ENCODE measurements at regions not wholly inside any gene's neighbourhood (a gene's known extent, or its start where the extent isn't known, plus 50 kb on each side); places are given as distances from the start of the nearest gene placed in this dataset.

DNA sequence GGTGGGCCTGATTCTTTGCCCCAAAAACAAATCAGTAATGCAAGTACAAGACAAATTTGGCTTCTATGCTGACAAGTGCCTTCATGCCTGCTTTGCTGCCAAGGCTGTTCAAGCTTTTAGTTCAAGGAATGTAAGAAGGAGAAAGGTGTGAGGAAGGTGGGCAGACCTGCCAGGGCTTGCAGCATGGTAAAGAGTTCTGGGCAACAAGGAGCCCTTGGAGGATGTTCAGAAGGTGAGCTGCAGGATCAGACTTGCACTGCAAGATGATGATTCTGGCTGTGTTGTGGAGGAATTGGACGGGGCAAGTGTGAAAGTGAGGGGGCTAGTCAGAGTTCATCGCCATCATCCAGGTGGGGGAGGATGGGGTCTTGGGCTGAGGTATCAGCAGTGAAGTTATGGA is 167.9 kb downstream of the NUAK1 start:
- TF ChIP-seq, protein P1, sequence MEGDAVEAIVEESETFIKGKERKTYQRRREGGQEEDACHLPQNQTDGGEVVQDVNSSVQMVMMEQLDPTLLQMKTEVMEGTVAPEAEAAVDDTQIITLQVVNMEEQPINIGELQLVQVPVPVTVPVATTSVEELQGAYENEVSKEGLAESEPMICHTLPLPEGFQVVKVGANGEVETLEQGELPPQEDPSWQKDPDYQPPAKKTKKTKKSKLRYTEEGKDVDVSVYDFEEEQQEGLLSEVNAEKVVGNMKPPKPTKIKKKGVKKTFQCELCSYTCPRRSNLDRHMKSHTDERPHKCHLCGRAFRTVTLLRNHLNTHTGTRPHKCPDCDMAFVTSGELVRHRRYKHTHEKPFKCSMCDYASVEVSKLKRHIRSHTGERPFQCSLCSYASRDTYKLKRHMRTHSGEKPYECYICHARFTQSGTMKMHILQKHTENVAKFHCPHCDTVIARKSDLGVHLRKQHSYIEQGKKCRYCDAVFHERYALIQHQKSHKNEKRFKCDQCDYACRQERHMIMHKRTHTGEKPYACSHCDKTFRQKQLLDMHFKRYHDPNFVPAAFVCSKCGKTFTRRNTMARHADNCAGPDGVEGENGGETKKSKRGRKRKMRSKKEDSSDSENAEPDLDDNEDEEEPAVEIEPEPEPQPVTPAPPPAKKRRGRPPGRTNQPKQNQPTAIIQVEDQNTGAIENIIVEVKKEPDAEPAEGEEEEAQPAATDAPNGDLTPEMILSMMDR (IDR thresholded peaks at IDR 0.05): no peak
- ATAC-seq (ENCODE audit: low FRiP score): no peak
- no peak for DNase-seq (ENCODE audit: low spot score)

DNA sequence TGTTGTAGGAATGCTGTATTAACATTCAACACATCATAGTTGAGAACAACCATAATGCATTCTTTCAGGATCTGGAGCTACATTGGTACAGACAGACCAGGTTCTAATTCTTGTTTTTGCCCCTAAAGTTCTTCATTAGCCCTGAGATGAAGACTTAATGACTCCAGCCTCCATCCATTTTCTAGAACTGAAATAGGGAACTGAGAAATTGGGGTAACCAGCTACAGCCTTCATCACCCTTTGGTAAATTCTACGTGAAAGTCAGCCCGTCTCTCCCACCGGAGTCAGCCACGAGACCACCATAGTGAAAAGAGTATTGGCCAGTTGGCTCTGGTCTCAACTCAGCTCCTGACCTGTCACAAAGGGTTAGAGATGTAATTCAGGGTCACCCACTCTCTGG is 164.0 kb downstream of the NUAK1 start:
- no peak for DNase-seq (ENCODE audit: low spot score)
- ATAC-seq (ENCODE audit: low FRiP score): no peak
- TF ChIP-seq, protein P1 (IDR thresholded peaks at IDR 0.05): no peak

DNA sequence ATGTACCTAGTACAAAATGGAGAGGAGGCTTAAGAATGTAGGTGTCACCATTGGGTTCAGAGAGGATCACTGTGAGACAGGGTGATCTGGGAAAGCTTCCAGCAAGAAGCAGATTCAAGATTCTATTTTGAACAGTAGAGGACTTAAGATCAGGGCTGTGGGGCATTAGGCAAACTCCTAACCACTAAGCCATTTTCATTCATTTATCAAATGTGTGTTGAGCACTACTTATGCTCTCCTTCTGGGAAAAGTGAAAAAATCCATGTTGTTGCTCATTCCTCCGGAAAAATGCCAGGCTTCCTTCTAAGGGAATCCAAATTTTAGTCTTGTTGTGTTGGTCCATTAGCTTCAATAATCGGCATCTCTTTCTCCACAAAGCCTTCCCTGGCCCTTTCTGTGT is 163.4 kb downstream of the NUAK1 start:
- no peak for ATAC-seq (ENCODE audit: low FRiP score)
- DNase-seq (ENCODE audit: low spot score): no peak
- TF ChIP-seq, protein P1 (IDR thresholded peaks at IDR 0.05): no peak

DNA sequence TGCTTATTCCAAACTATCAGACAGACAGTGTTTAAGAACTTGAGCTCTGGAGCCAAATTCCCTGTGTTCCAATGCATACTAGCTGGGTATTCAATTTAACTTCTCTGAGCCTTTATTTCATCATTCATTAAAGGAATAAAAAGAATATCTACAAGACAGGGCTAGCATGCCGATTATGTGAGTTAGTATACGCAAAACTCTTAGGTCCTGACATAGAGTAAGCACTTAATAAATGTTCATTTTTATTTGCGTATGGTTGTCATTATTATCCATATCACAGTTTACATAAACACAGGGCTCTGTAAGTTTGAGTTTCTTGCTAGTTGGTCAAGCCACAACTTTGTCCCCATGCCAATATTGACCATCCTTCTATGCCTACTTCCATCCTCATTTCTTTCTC is 161.5 kb downstream of the NUAK1 start:
- no peak for ATAC-seq (ENCODE audit: low FRiP score)
- DNase-seq (ENCODE audit: low spot score): no peak
- TF ChIP-seq, protein P1 (IDR thresholded peaks at IDR 0.05): no peak

DNA sequence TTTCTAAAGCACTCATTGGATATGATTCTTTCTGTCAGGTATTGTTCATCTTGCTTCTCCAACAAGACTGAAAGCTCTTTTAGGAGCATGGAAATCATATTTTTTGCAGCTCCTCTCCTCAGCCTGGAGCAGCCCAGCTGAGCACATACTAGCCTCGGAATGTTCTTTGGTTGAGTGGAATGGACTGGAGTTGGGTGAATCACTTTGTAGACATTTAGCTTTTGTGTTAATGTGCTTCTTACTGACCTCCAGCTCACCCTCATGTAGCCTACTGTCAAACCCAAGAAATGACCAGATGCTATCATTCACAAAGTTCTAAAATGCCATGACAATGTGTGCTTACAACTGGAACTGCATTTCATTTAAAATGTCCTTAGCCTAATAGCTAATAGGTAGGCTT is 161.1 kb downstream of the NUAK1 start:
- ATAC-seq (ENCODE audit: low FRiP score): no peak
- TF ChIP-seq, protein P1 (IDR thresholded peaks at IDR 0.05): no peak
- DNase-seq (ENCODE audit: low spot score): no peak

DNA sequence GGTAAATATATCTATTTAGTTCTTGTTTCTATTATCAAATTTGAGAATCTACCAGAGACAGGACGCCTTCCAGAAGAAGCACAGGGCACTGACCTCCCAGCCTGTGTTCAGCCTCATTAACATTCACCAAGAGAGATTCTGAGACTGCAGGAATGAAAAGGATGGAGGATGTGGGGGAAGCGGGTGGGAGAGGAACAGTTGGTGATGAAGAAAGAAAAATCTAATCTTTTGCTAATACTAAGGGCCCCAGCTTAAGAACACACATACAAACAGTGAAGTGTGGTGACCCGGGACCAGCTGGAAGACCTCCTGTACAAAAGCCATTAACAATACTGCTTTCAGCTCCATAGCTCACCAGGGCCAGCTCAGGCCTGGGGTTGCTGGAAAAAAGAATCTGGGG is 160.5 kb downstream of the NUAK1 start:
- ATAC-seq (ENCODE audit: low FRiP score): no peak
- TF ChIP-seq, protein P1 (IDR thresholded peaks at IDR 0.05): no peak
- no peak for DNase-seq (ENCODE audit: low spot score)

DNA sequence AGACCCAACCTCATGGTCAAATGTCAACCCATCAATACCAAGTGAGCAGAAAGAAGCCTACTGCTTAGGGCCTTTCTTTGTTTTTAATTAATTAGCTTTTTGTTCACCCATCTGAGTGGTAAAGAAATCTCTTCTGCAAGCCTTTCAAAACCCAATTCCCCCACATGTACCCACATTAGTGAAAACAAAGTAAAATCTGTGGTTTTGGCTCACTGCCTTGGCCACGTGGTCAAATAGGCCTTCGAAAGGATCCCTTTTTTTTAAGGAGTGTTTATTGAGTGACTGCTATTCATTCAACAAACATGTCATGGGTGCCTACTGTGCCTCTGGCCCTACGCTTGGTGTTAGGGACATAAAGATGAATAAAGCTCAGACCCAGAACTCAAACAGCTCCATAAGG is 160.1 kb downstream of the NUAK1 start:
- TF ChIP-seq, protein P1 (IDR thresholded peaks at IDR 0.05): no peak
- DNase-seq (ENCODE audit: low spot score) (no peak), ATAC-seq (ENCODE audit: low FRiP score) (no peak)

Data from omental fat pad (tissue), 3 donors.